ENCODE measurements at regions not wholly inside any gene's neighbourhood (a gene's known extent, or its start where the extent isn't known, plus 50 kb on each side); places are given as distances from the start of the nearest gene placed in this dataset.
"Not testable (repeated sequence)": the region's sequence is repeated elsewhere in the genome, so short reads cannot be mapped to it uniquely, and the experiment has no call there.

- DNase-seq, result peak; percentile 52
These were observed 141.6 kb upstream of the RFC3 start for GRCh38 chr13:33676045-33676989.

GRCh38 chr13:33677215-33677614, 140.7 kb upstream of the RFC3 start:
- DNase-seq, result no peak

GRCh38 chr13:33678084-33678483, 139.9 kb upstream of the RFC3 start:
- no peak for DNase-seq

GRCh38 chr13:33678906-33679657, 138.9 kb upstream of the RFC3 start:
- DNase-seq, result no peak

GRCh38 chr13:33679658-33680012, 138.3 kb upstream of the RFC3 start:
- DNase-seq, result no peak

GRCh38 chr13:33682020-33682564, 135.9 kb upstream of the RFC3 start:
- DNase-seq, result no peak

- not testable (repeated sequence) for DNase-seq
These were observed 135.3 kb upstream of the RFC3 start for GRCh38 chr13:33682646-33683045.

- DNase-seq, result no peak
These were observed 134.6 kb upstream of the RFC3 start for GRCh38 chr13:33683376-33683775.

- no peak for DNase-seq
These were observed 133.1 kb upstream of the RFC3 start for GRCh38 chr13:33684874-33685273.

- DNase-seq, result no peak
These were observed 131.0 kb upstream of the RFC3 start for GRCh38 chr13:33686772-33687480.

- peak; percentile 2 for DNase-seq
These were observed 127.6 kb upstream of the RFC3 start for GRCh38 chr13:33690354-33690753.

GRCh38 chr13:33691980-33692379, 126.0 kb upstream of the RFC3 start:
- DNase-seq, result no peak

GRCh38 chr13:33692531-33692930, 125.4 kb upstream of the RFC3 start:
- DNase-seq, result no peak

GRCh38 chr13:33694546-33694945, 123.4 kb upstream of the RFC3 start:
- DNase-seq, result no peak

- DNase-seq, result no peak
These were observed 121.4 kb upstream of the RFC3 start for GRCh38 chr13:33696530-33696929.

- no peak for DNase-seq
These were observed 120.0 kb upstream of the RFC3 start for GRCh38 chr13:33697926-33698325.

- DNase-seq, result no peak
These were observed 110.5 kb upstream of the RFC3 start for GRCh38 chr13:33707449-33707848.

GRCh38 chr13:33710924-33711323, 107.0 kb upstream of the RFC3 start:
- DNase-seq, result no peak

GRCh38 chr13:33711436-33711835, 106.5 kb upstream of the RFC3 start:
- no peak for DNase-seq

GRCh38 chr13:33717775-33718174, 100.2 kb upstream of the RFC3 start:
- DNase-seq, result no peak

- DNase-seq, result no peak
These were observed 96.2 kb upstream of the RFC3 start for GRCh38 chr13:33721724-33722123.

GRCh38 chr13:33722216-33722915, 95.6 kb upstream of the RFC3 start:
- DNase-seq, result no peak

GRCh38 chr13:33723365-33723764, 94.6 kb upstream of the RFC3 start:
- peak; percentile 9 for DNase-seq

All from NCI-H2171 treated with DMSO at 0.1 percent for 48 hours (cell line).